HG02610 (cell line): ENCODE measurements at regions not wholly inside any gene's neighbourhood (a gene's known extent, or its start where the extent isn't known, plus 50 kb on each side); places are given as distances from the start of the nearest gene placed in this dataset.
A peak's percentile ranks its signal among the peaks of the same experiment; 100 is the strongest.
"Not testable (repeated sequence)": the region's sequence is repeated elsewhere in the genome, so short reads cannot be mapped to it uniquely, and the experiment has no call there.

Experiments
- ATAC-seq: cut with Tn5 transposase; IDR thresholded peaks from one replicate; pipeline ENCODE4 v1.9.1; 2021; ENCODE audit warnings: mild to moderate bottlenecking, moderate library complexity; ENCODE audit not compliant: unreplicated experiment

DNA sequence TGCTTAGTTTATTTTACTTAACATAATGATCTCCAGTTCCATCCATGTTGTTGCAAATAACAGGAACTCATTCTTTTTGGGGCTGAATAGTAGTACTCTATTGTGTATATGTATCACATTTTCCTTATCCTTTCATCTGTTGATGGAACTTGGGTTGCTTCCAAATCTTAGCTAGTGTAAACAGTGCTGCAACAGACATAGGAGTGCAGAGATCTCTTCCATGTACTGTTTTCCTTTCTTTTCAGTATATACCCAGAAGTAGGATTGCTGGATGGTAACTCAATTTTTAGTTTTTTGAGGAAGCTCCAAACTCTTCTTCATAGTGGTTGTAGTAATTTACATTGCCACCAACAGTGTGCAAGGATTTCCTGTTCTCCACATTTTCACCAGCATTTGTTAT lies 138.8 kb upstream of the POC5 start:
- no peak for ATAC-seq

DNA sequence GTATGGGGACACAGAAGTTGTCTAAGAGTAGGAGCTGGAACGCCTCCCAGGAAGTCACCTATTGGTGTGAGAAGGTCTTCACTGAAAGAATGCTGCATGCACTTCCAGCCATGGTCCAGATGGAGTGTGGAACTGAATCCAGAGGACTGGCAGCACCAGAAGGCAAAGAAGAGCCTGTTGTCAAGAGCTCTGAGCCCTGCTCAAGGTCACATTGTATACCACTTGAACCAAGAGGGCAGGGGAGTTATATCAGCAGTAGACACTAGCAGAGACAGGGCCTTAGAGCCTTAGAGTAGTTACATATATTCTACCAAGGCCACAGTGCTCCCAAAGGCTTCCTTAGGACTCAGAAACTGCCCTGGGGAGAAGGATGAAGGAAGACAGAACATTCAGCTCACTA lies 130.8 kb upstream of the POC5 start:
- ATAC-seq: no peak

DNA sequence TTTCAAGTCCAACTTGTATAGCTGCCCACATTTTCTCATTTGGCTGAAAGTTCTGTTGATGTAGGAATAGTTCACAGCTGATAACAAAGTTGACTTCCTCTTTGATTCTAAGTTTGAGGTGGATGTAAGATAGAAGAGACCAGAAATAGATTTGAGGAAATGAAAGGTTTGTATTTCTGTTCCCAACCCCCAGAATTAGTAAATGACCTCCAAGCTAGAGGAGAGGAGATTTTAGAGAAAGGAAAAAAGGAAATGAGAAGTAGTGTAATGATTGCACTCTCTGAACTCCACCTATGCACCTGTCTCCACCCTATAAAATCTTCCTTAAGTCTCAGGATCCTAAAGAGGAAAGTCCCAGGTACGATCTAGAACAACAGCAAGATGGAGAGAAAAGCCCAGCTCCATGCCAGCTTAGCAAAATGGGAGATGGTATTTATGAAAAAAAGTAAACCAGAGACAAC lies 130.4 kb upstream of the POC5 start:
- peak; percentile 88 for ATAC-seq

DNA sequence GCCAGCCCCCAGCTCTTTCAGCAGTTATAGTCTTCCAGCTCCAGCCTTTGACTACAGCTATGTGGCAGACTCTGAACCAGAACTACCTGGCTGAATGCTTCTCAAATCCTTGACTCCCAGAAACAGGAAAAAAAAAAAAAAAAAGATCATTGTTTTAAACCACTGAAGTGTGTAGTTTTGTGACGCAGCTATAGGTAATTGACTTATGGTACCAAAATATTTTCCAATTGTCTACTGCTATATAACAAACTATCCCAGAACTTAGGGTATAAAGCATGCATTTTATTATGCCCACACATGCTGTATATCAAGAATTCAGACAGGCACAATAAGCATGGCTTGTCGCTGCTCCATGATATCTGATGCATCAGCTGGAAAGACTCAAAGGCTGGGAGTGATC lies 127.1 kb upstream of the POC5 start:
- no peak for ATAC-seq

DNA sequence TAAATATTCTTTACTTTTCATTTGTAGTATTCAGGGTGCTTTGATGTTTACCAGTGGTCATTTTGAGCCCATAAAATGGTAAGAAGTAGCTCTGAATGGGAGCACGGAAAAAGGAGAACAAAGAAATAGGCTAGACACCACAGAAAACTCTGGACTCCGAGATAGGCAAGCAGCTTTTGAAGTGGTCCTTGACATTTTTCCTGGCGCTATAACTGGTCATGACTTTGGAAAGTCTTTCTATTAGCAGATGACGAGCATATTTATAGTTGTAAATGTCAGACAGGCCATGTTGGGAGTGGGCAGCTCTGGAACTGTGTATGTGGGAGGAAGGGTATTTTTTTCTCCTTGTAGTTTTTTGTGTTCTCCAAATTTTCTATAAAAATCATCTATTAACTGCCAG lies 126.1 kb upstream of the POC5 start:
- no peak for ATAC-seq

DNA sequence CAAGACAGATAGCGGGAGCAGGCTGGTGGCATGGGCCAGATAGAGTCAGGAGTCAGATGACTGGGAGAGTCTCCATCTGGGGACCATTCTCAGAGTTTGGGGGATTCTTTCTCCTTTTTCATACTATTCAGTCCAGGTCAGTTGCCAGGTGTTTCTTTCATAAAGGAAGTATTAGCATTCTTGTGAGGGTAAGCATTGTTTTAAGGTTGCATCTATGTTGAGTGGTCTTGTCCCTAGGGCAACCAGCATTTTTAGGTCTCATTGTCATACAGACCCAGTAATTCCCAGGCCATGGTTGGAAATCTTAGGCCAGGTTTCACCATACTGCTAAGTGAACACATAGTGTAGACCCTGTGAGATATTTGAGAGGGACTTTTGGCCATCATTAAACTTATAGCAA lies 122.3 kb upstream of the POC5 start:
- ATAC-seq: no peak

DNA sequence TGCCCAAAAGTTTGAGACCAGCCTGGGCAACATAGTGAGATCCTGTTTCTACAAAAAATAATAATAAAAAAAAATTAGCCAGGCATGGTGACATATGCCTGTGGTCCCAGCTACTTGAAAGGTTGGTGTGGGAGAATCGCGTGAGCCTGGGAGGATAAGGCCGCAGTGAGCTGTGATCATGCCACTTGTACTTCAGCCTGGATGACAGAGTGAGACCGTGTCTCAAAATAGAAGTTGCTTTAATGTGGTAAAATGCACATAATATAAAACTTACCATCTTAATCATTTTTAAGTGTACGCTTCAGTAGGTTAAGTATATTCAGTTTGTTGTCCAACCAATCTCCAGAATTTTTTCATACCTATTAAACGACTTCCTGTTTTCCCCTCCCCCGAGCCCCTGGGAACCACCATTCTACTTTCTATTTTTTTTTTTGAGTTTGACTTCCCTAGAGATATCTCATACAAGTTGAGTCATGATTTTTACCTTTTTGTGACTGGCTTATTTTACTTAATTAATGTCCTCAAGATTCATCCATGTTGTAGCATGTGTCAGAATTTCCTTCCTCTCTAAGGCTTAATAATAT lies 120.1 kb upstream of the POC5 start:
- ATAC-seq: peak; percentile 53

DNA sequence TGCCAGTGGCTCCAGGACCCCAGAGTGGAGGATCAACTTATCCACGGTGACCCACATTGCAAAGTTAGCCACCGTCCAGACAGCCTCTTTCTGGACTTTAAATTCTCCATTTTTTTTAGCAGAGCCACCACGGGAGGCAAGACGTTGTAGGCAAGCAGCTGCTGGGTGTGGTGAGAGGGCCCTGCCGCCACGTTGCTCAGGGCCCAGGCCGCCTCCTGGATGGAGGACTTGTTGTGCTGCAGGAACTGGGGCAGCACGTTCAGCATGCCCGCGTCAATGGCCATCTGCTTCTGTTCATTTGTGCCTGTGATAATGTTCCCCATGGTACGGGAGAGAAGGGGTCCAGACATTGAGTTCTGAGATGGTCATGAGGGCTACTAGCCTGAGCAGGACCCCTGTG lies 114.3 kb upstream of the POC5 start:
- ATAC-seq: no peak

DNA sequence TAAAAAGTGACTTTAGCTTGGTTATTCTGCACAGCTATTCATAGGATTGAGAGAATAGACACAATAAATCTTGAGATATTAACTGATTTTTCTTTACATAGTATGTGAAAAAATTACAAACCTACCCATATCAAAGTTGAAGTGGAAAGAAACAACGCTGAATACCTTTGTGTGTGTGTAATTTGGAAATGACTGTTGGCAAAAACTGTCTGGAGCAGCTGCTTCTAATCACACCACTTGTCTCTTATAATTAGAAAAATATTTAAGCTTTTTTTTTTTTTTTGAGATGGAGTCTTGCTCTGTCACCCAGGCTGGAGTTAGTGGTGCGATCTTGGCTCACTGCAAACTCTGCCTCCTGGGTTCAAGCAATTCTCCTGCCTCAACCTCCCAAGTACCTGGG lies 110.8 kb upstream of the POC5 start:
- no peak for ATAC-seq

DNA sequence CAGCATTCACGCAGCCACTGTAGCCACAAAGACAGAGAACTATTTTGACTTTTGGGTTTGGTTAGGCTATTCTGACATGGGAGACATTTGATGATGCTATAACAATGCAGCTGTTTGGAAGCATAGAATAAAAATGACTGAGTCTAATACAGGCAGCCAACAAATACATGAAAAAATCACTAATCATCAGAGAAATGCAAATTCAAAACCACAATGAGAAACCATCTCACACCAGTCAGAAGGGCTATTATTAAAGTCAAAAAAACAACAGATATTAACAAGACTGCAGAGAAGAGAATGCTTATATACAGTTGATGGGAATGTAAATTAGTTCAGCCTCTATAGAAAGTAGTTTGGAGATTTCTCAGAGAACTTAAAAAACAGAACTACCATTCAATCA lies 107.1 kb upstream of the POC5 start:
- ATAC-seq: peak; percentile 56

DNA sequence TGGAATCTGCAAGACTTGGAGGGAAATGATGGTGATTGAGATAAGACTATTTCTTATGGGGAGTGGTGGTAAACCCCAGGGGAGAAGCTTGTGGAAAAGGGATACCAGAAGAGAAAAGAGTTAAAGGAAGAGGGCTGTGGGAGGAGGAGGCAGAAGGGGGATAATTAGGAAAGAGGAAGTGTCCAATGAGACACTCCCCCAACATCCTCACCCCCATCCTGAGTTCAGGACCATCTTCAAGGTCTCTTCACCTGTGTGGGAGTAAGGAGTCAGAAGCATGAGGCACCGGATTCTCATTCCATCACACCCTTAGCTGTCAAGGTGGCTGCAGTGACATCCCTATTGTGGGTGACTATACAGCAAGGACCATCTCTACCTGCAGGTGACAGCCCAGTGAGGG lies 106.6 kb upstream of the POC5 start:
- ATAC-seq: no peak

DNA sequence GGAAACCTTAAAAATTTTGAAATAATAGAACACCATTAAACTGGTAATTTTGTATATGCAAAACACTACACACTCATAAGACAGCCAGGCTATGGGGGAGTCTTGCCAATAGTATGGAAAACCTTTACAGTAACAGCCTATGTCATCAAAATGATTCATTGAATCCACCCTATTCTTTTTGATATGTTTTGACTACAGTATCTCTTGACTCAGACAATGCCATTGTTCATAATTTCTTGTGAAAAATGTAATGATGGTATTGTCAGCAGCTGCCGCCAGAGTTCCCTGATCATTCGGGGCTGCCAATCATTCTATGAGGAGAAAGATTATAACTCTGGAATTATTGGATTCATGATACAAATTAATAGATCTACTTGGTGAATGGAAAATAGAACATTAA lies 101.4 kb upstream of the POC5 start:
- no peak for ATAC-seq

DNA sequence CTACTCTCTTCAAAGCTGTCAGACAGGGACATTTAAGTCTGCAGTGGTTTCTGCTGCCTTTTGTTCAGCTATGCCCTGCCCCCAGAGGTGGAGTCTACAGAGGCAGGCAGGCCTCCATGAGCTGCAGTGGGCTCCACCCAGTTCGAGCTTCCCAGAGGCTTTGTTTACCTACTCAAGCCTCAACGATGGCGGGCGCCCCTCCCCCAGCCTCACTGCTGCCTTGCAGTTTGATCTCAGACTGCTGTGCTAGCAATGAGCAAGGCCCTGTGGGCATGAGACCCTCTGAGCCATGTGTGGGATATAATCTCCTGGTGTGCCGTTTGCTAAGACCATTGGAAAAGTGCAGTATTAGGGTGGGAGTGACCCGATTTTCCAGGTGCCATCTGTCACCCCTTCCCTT lies 82.5 kb upstream of the POC5 start:
- not testable (repeated sequence) for ATAC-seq

DNA sequence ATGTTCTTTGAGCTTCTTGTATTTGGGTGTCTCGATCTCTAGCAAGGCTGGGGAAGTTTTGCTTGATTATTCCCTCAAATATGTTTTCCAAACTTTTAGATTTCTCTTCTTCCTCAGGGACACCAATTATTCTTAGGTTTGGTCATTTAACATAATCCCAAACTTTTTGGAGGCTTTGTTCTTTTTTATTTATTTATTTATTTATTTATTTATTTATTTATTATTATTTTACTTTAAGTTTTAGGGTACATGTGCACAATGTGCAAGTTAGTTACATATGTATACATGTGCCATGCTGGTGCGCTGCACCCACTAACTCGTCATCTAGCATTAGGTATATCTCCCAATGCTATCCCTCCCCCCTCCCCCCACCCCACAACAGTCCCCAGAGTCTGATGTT lies 52.1 kb upstream of the POC5 start:
- ATAC-seq: not testable (repeated sequence)
